ENCODE measurements at regions not wholly inside any gene's neighbourhood (a gene's known extent, or its start where the extent isn't known, plus 50 kb on each side); places are given as distances from the start of the nearest gene placed in this dataset.

DNA sequence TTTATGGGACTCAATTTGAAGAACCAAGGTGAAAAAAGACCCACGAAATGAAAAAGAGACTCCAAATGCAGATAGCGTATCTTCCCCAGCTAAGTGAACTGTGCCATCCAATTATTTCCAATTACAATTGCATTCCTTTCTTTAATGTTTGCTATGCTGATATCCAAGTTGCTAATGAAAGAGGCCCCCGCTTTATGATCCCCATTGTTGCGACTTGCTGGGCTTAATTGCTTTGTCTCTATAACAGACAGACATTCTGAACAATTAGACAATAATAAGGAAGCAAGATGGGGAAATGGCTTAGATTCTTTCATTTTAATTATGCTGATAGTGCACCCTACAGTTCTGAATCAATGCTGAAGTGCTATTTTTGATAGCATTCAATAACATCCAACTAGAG lies 354.3 kb downstream of the KIF4B start:
- WGBS, 3 donors = 84 to 86% (median 84%) methylated on average over 4 of the region's 4 CpGs
- no peaks in the 10 kb centered on the region for H3K27me3 ChIP-seq (ENCODE audit: insufficient read depth in 3 of 3, low read length in 2 of 3)
- H3K9me3 ChIP-seq = no peaks in the 10 kb centered on the region
- no peak for ATAC-seq
- no peak for TF ChIP-seq CTCF (IDR thresholded peaks at IDR 0.05)
- H3K4me3 ChIP-seq = no peak overlapping the region
- intact Hi-C loops (cut with DNase I) = no loop called here
- no peaks in the 10 kb centered on the region for H3K4me1 ChIP-seq
- no peak overlapping the region for H3K27ac ChIP-seq
- H3K36me3 ChIP-seq (ENCODE audit: insufficient read depth in 1 of 2, low read depth in 1 of 2) = no peaks in the 10 kb centered on the region
- no peak for DNase-seq

DNA sequence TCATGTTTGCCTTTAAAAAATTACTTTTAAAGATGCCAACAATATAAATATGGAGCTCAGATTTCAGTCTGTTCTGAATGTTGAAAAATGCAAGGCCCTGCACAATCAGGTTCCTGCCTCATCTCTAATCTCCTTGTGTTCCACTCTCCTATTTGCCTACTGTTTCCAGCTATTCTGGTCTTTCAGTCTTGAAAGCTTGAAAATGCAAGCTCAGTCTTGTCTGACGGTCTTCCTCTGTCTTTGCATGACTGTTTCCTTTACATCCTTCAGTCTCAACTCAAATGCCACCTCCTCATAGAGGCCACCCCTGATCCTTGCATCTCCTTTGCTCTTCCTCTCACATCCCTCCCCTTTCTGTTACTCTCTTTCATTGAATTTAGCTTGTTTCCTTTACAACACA lies 354.9 kb downstream of the KIF4B start:
- no peak for DNase-seq
- ATAC-seq = no peak
- Histone ChIP-seq H3K27ac (no peak overlapping the region), H3K36me3 (ENCODE audit: insufficient read depth in 1 of 2, low read depth in 1 of 2) (no peaks in the 10 kb centered on the region), H3K27me3 (ENCODE audit: insufficient read depth in 3 of 3, low read length in 2 of 3) (no peaks in the 10 kb centered on the region), H3K4me1 (no peaks in the 10 kb centered on the region), H3K9me3 (no peaks in the 10 kb centered on the region), H3K4me3 (no peak overlapping the region)
- intact Hi-C loops (cut with DNase I) = no loop called here
- TF ChIP-seq CTCF (IDR thresholded peaks at IDR 0.05) = no peak
- 52 to 70% (median 56%) methylated on average over 1 of the region's 1 CpG for WGBS, 3 donors

DNA sequence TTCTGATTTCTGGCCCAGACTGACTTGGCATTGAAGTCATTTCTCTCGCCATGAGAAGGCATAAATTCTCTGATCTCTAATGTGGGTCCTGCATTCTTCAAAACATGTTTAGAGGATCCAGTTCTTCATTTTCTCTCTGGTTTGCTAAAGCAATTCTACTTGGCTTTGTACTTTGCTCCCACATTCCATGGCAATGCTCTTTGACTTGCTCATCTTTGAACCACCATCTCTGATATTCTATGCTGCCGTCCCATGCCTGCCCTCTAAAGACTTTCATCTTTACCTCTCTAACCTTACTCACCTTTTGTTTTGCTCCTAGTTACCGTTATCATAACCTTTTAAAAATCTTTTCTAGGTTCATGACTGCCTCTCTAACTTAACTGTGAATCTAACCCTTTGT lies 366.9 kb downstream of the KIF4B start:
- H3K27me3 ChIP-seq (ENCODE audit: insufficient read depth in 3 of 3, low read length in 2 of 3) = no peaks in the 10 kb centered on the region
- H3K4me3 ChIP-seq = no peak overlapping the region
- no peaks in the 10 kb centered on the region for H3K36me3 ChIP-seq (ENCODE audit: insufficient read depth in 1 of 2, low read depth in 1 of 2)
- intact Hi-C loops (cut with DNase I) = no loop called here
- WGBS, 3 donors = 66 to 74% (median 74%) methylated on average over 3 of the region's 3 CpGs
- no peak for TF ChIP-seq CTCF (IDR thresholded peaks at IDR 0.05)
- no peak for ATAC-seq
- peaks cover 4% of the 10 kb centered on the region for H3K9me3 ChIP-seq
- no peak overlapping the region for H3K27ac ChIP-seq
- no peak for DNase-seq
- H3K4me1 ChIP-seq = no peaks in the 10 kb centered on the region

DNA sequence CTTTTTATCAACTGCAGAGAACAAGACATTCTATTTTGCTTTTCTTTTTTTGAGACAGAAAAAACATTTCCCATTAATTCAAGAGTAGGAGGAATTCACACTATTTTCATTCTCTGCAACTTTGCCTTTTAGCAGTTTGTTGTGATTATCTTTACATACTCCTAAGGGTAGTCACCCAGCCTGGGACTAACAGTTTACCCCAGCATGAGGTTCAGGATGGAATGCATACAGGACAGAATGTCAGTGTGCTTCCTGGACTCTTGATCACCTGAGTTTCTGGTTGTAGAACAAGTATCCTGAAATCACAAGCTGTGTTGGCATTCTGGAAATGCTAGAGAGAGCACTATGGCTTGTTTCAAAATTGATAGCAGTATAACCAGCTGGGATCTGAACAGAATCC lies 368.1 kb downstream of the KIF4B start:
- ATAC-seq (no peak), DNase-seq (no peak)
- Histone ChIP-seq H3K4me3 (no peak overlapping the region), H3K9me3 (peaks cover 4% of the 10 kb centered on the region), H3K27me3 (ENCODE audit: insufficient read depth in 3 of 3, low read length in 2 of 3) (no peaks in the 10 kb centered on the region), H3K4me1 (no peaks in the 10 kb centered on the region), H3K27ac (no peak overlapping the region), H3K36me3 (ENCODE audit: insufficient read depth in 1 of 2, low read depth in 1 of 2) (no peaks in the 10 kb centered on the region)
- intact Hi-C loops (cut with DNase I) = no loop called here
- no peak for TF ChIP-seq CTCF (IDR thresholded peaks at IDR 0.05)

GRCh38 chr5:155389498-155389897 lies 375.9 kb downstream of the KIF4B start:
- Histone ChIP-seq H3K36me3 (ENCODE audit: insufficient read depth in 1 of 2, low read depth in 1 of 2) (no peaks in the 10 kb centered on the region), H3K27me3 (ENCODE audit: insufficient read depth in 3 of 3, low read length in 2 of 3) (no peaks in the 10 kb centered on the region), H3K4me1 (no peaks in the 10 kb centered on the region), H3K9me3 (peaks cover 3% of the 10 kb centered on the region), H3K27ac (no peak overlapping the region), H3K4me3 (no peak overlapping the region)
- WGBS, 3 donors = 65 to 83% (median 66%) methylated on average over 4 of the region's 4 CpGs
- ATAC-seq (no peak), DNase-seq (no peak)
- TF ChIP-seq CTCF (IDR thresholded peaks at IDR 0.05) = no peak
- intact Hi-C loops (cut with DNase I) = no loop called here
